ENCODE measurements at regions not wholly inside any gene's neighbourhood (a gene's known extent, or its start where the extent isn't known, plus 50 kb on each side); places are given as distances from the start of the nearest gene placed in this dataset.

DNA sequence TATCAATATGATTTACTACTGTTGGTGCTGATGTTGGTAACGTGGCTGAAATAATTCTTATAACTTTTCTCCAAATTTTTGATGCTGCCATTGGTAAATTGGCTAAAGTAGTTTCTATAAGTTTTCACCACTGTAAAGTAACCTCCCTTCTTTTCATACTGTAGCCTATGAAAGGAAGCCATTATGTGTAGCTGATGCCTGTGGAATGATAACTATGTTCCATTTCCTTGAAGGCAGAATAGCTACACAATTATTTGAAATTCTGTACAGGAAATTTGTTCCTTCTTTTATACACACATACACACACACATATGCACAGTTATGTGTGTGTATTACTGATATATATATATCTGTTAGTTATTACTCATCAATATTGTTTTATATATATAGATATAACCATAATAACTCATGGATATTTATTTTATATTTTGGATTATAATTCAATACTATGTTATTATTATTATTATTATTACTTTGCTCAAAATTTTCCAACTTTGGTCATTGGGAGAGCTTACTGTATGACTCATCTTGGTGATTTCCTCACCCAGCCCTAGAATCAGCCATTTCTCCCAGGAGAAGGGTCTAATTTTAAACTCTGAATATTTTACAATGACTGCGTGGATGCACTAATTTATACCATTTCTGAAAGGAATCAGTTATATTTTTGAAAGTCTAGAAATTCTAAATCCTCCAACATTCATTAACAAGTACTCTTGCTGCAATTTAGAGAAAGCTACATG lies 1677.7 kb downstream of the SUCLG1 start:
- TF ChIP-seq, protein P1, sequence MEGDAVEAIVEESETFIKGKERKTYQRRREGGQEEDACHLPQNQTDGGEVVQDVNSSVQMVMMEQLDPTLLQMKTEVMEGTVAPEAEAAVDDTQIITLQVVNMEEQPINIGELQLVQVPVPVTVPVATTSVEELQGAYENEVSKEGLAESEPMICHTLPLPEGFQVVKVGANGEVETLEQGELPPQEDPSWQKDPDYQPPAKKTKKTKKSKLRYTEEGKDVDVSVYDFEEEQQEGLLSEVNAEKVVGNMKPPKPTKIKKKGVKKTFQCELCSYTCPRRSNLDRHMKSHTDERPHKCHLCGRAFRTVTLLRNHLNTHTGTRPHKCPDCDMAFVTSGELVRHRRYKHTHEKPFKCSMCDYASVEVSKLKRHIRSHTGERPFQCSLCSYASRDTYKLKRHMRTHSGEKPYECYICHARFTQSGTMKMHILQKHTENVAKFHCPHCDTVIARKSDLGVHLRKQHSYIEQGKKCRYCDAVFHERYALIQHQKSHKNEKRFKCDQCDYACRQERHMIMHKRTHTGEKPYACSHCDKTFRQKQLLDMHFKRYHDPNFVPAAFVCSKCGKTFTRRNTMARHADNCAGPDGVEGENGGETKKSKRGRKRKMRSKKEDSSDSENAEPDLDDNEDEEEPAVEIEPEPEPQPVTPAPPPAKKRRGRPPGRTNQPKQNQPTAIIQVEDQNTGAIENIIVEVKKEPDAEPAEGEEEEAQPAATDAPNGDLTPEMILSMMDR (IDR thresholded peaks at IDR 0.05): no peak
- no peak for TF ChIP-seq POLR2A (IDR thresholded peaks at IDR 0.05)
- TF ChIP-seq POLR2AphosphoS5 (IDR thresholded peaks at IDR 0.05): no peak
